ENCODE measurements at regions not wholly inside any gene's neighbourhood (a gene's known extent, or its start where the extent isn't known, plus 50 kb on each side); places are given as distances from the start of the nearest gene placed in this dataset.

DNA sequence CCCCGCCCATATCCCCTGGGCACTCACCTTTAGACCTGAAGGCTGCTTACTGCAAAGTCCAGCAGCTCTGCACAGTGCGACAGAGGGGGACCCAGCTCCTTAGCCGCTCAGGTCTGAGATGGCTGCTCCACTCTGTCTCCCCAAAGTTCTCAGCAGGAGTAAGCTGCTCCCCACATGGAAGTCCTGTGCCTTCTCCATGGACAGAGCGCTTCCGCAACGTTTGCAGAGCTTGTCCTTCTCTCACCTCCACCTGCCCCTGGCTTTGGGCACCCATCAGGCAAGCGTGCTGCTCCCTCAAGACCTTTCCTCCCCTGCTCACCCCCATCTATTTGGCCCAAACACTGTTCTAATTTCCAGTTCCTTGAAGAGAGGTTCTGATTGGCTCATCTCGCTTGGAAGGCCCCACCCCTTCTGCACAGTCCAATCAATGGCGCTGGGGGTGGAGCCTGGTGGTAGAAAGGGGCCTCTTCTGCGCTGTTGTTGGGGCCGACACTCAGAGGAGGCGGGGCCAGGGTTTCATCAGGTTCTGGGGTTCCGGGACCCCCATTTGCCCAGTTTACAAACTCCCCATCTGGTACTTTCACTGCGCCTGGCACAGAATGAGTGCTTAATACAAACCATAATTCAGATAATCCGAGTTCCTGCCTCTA is 137.2 kb downstream of the CYLD start:
- TF ChIP-seq, protein P1, sequence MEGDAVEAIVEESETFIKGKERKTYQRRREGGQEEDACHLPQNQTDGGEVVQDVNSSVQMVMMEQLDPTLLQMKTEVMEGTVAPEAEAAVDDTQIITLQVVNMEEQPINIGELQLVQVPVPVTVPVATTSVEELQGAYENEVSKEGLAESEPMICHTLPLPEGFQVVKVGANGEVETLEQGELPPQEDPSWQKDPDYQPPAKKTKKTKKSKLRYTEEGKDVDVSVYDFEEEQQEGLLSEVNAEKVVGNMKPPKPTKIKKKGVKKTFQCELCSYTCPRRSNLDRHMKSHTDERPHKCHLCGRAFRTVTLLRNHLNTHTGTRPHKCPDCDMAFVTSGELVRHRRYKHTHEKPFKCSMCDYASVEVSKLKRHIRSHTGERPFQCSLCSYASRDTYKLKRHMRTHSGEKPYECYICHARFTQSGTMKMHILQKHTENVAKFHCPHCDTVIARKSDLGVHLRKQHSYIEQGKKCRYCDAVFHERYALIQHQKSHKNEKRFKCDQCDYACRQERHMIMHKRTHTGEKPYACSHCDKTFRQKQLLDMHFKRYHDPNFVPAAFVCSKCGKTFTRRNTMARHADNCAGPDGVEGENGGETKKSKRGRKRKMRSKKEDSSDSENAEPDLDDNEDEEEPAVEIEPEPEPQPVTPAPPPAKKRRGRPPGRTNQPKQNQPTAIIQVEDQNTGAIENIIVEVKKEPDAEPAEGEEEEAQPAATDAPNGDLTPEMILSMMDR (IDR thresholded peaks at IDR 0.05; ENCODE audit: borderline replicate concordance, extremely low read depth, low read length, poor library complexity, severe bottlenecking): no peak
- TF ChIP-seq EZH2 (IDR thresholded peaks at IDR 0.05; ENCODE audit: borderline replicate concordance, low read depth, low read length, severe bottlenecking): no peak

Data from DND-41 (cell line).